Muscle layer of duodenum (tissue), 2 donors: ENCODE measurements at regions not wholly inside any gene's neighbourhood (a gene's known extent, or its start where the extent isn't known, plus 50 kb on each side); places are given as distances from the start of the nearest gene placed in this dataset.

Experiments used
- H3K27ac ChIP-seq: one replicate; pipeline ENCODE4 v1.7.0; 2013; ENCODE audit warnings: mild to moderate bottlenecking, low read length
- H3K27me3 ChIP-seq: one replicate; pipeline ENCODE4 v1.7.0; 2013; ENCODE audit warnings: low read depth, mild to moderate bottlenecking, control low read depth, low read length
- H3K36me3 ChIP-seq, 2 donors: one replicate each; pipeline ENCODE4 v1.7.0; 2013; ENCODE audit warnings: low read length in 2 of 2, control low read depth in 1 of 2, mild to moderate bottlenecking in 1 of 2; ENCODE audit not compliant: insufficient read depth in 2 of 2, control insufficient read depth in 1 of 2
- H3K4me1 ChIP-seq, 2 donors: one replicate each; pipeline ENCODE4 v1.7.0; 2013; ENCODE audit warnings: low read length in 2 of 2, mild to moderate bottlenecking in 2 of 2, control low read depth in 1 of 2, moderate library complexity in 1 of 2; ENCODE audit not compliant: insufficient read depth in 2 of 2, control insufficient read depth in 1 of 2
- H3K4me3 ChIP-seq, 2 donors: one replicate each; pipeline ENCODE4 v1.7.0; 2013; ENCODE audit warnings: low read length in 2 of 2, low read depth in 1 of 2, mild to moderate bottlenecking in 1 of 2
- H3K9me3 ChIP-seq, 2 donors: one replicate each; pipeline ENCODE4 v1.7.0; 2013; ENCODE audit warnings: low read length in 2 of 2, control low read depth in 1 of 2, mild to moderate bottlenecking in 1 of 2; ENCODE audit not compliant: control insufficient read depth in 1 of 2
- donor health status: healthy.

GRCh38 chr6:23316131-23316530 is 746.8 kb downstream of the HDGFL1 start:
- Histone ChIP-seq H3K4me1 (no peaks in the 10 kb centered on the region), H3K9me3 (no peaks in the 10 kb centered on the region), H3K36me3 (no peaks in the 10 kb centered on the region), H3K27me3 (no peaks in the 10 kb centered on the region), H3K27ac (no peak overlapping the region), H3K4me3 (no peak overlapping the region)

GRCh38 chr6:23316931-23317330 is 747.6 kb downstream of the HDGFL1 start:
- H3K4me3 ChIP-seq: no peak overlapping the region
- no peaks in the 10 kb centered on the region for H3K9me3 ChIP-seq
- H3K36me3 ChIP-seq: no peaks in the 10 kb centered on the region
- no peaks in the 10 kb centered on the region for H3K4me1 ChIP-seq
- H3K27ac ChIP-seq: no peak overlapping the region
- no peaks in the 10 kb centered on the region for H3K27me3 ChIP-seq

GRCh38 chr6:23319582-23319981 is 750.2 kb downstream of the HDGFL1 start:
- Histone ChIP-seq H3K4me1 (no peaks in the 10 kb centered on the region), H3K9me3 (no peaks in the 10 kb centered on the region), H3K4me3 (no peak overlapping the region), H3K27ac (no peak overlapping the region), H3K36me3 (no peaks in the 10 kb centered on the region), H3K27me3 (no peaks in the 10 kb centered on the region)

GRCh38 chr6:23320471-23321015 is 751.2 kb downstream of the HDGFL1 start:
- H3K4me1 ChIP-seq: no peaks in the 10 kb centered on the region
- H3K27me3 ChIP-seq: no peaks in the 10 kb centered on the region
- H3K27ac ChIP-seq: no peak overlapping the region
- no peak overlapping the region for H3K4me3 ChIP-seq
- H3K9me3 ChIP-seq: no peaks in the 10 kb centered on the region
- no peaks in the 10 kb centered on the region for H3K36me3 ChIP-seq

- no peaks in the 10 kb centered on the region for H3K4me1 ChIP-seq
- no peaks in the 10 kb centered on the region for H3K36me3 ChIP-seq
- H3K4me3 ChIP-seq: no peak overlapping the region
- no peak overlapping the region for H3K27ac ChIP-seq
- H3K9me3 ChIP-seq: peaks cover 0 to 2% of the 10 kb centered on the region in 2 donors
- no peaks in the 10 kb centered on the region for H3K27me3 ChIP-seq
Observed at GRCh38 chr6:23323897-23324296, 754.5 kb downstream of the HDGFL1 start.

- no peak overlapping the region for H3K4me3 ChIP-seq
- no peaks in the 10 kb centered on the region for H3K4me1 ChIP-seq
- no peaks in the 10 kb centered on the region for H3K27me3 ChIP-seq
- H3K27ac ChIP-seq: no peak overlapping the region
- peaks cover 0 to 2% of the 10 kb centered on the region in 2 donors for H3K9me3 ChIP-seq
- H3K36me3 ChIP-seq: no peaks in the 10 kb centered on the region
Observed at GRCh38 chr6:23325065-23325464, 755.7 kb downstream of the HDGFL1 start.

- Histone ChIP-seq H3K27ac (no peak overlapping the region), H3K4me1 (no peaks in the 10 kb centered on the region), H3K9me3 (peaks cover 0 to 2% of the 10 kb centered on the region in 2 donors), H3K27me3 (no peaks in the 10 kb centered on the region), H3K4me3 (no peak overlapping the region), H3K36me3 (no peaks in the 10 kb centered on the region)
Observed at GRCh38 chr6:23327621-23328020, 758.3 kb downstream of the HDGFL1 start.

GRCh38 chr6:23329086-23329485 is 759.7 kb downstream of the HDGFL1 start:
- no peak overlapping the region for H3K27ac ChIP-seq
- H3K27me3 ChIP-seq: no peaks in the 10 kb centered on the region
- peaks cover 0 to 2% of the 10 kb centered on the region in 2 donors for H3K9me3 ChIP-seq
- H3K4me1 ChIP-seq: no peaks in the 10 kb centered on the region
- H3K36me3 ChIP-seq: no peaks in the 10 kb centered on the region
- H3K4me3 ChIP-seq: no peak overlapping the region

- Histone ChIP-seq H3K27ac (no peak overlapping the region), H3K27me3 (no peaks in the 10 kb centered on the region), H3K9me3 (peaks cover 0 to 2% of the 10 kb centered on the region in 2 donors), H3K4me3 (no peak overlapping the region), H3K36me3 (no peaks in the 10 kb centered on the region), H3K4me1 (no peaks in the 10 kb centered on the region)
Observed at GRCh38 chr6:23330632-23331031, 761.3 kb downstream of the HDGFL1 start.

GRCh38 chr6:23334360-23334759 is 765.0 kb downstream of the HDGFL1 start:
- H3K36me3 ChIP-seq: no peaks in the 10 kb centered on the region
- H3K4me1 ChIP-seq: no peaks in the 10 kb centered on the region
- H3K27ac ChIP-seq: no peak overlapping the region
- no peaks in the 10 kb centered on the region for H3K27me3 ChIP-seq
- no peak overlapping the region for H3K4me3 ChIP-seq
- H3K9me3 ChIP-seq: no peaks in the 10 kb centered on the region

- Histone ChIP-seq H3K4me1 (no peaks in the 10 kb centered on the region), H3K27me3 (no peaks in the 10 kb centered on the region), H3K27ac (no peak overlapping the region), H3K4me3 (no peak overlapping the region), H3K36me3 (no peaks in the 10 kb centered on the region), H3K9me3 (no peaks in the 10 kb centered on the region)
Observed at GRCh38 chr6:23335894-23336293, 766.5 kb downstream of the HDGFL1 start.

- Histone ChIP-seq H3K27ac (no peak overlapping the region), H3K9me3 (peaks cover 0 to 2% of the 10 kb centered on the region in 2 donors), H3K4me3 (no peak overlapping the region), H3K36me3 (no peaks in the 10 kb centered on the region), H3K27me3 (no peaks in the 10 kb centered on the region), H3K4me1 (no peaks in the 10 kb centered on the region)
Observed at GRCh38 chr6:23339268-23339667, 769.9 kb downstream of the HDGFL1 start.
